Nephron (organoid): ENCODE measurements at regions not wholly inside any gene's neighbourhood (a gene's known extent, or its start where the extent isn't known, plus 50 kb on each side); places are given as distances from the start of the nearest gene placed in this dataset.
A peak's percentile ranks its signal among the peaks of the same experiment; 100 is the strongest.

Source experiments
- H3K27ac Mint-ChIP-seq, 3 experiments: 2 replicates each; pipeline ENCODE4 v1.8.0; 2020; ENCODE audit warnings: mixed read lengths in 3 of 3, mild to moderate bottlenecking in 2 of 3, moderate library complexity in 1 of 3
- H3K27me3 Mint-ChIP-seq: 2 replicates; pipeline ENCODE4 v1.8.0; 2021; ENCODE audit warnings: low read depth, mild to moderate bottlenecking, moderate library complexity, mixed read lengths
- H3K36me3 Mint-ChIP-seq: 2 replicates; pipeline ENCODE4 v1.8.0; 2020; ENCODE audit warnings: low read depth, mixed read lengths
- H3K4me1 Mint-ChIP-seq: 2 replicates; pipeline ENCODE4 v1.8.0; 2020; ENCODE audit warnings: mixed read lengths
- H3K4me3 Mint-ChIP-seq, 3 experiments: 2 replicates each; pipeline ENCODE4 v1.8.0; 2020; ENCODE audit warnings: mild to moderate bottlenecking in 3 of 3, mixed read lengths in 3 of 3, moderate library complexity in 2 of 3
- H3K9me3 Mint-ChIP-seq: 2 replicates; pipeline ENCODE4 v1.8.0; 2020; ENCODE audit warnings: mixed read lengths
- TF ChIP-seq, protein P1 (sequence below), 3 experiments: fragments of 200-600 bp; sonication (generic); IDR thresholded peaks; one replicate each; pipeline ENCODE4 v1.5.0; 2021; ENCODE audit warnings: antibody characterized with exemption in 3 of 3; ENCODE audit not compliant: unreplicated experiment in 3 of 3

DNA sequence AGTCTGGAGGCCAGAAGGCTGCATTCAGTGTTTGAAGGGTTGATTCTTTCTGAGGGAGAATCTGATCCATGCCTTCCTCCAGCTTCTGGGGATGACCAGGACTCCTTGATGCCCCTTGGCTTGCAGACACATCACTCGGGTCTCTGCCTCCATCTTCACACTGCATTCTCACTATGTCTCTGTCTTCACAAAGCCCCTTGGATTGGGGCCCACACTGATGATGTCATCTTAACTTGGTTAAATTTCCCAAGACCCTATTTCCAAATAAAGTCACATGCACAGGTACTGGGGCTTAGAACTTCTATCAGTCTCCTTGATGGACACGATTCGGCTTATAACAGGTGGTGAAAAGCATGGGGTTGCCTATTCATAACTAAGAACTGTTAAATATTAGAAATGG lies 112.1 kb upstream of the MYOCD start:
- H3K9me3 Mint-ChIP-seq: no peaks in the 10 kb centered on the region
- H3K27me3 Mint-ChIP-seq: peaks cover 8% of the 10 kb centered on the region
- TF ChIP-seq, protein P1, sequence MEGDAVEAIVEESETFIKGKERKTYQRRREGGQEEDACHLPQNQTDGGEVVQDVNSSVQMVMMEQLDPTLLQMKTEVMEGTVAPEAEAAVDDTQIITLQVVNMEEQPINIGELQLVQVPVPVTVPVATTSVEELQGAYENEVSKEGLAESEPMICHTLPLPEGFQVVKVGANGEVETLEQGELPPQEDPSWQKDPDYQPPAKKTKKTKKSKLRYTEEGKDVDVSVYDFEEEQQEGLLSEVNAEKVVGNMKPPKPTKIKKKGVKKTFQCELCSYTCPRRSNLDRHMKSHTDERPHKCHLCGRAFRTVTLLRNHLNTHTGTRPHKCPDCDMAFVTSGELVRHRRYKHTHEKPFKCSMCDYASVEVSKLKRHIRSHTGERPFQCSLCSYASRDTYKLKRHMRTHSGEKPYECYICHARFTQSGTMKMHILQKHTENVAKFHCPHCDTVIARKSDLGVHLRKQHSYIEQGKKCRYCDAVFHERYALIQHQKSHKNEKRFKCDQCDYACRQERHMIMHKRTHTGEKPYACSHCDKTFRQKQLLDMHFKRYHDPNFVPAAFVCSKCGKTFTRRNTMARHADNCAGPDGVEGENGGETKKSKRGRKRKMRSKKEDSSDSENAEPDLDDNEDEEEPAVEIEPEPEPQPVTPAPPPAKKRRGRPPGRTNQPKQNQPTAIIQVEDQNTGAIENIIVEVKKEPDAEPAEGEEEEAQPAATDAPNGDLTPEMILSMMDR (IDR thresholded peaks at IDR 0.05; ENCODE audit: unreplicated experiment in 3 of 3): no peak
- no peak overlapping the region for H3K4me3 Mint-ChIP-seq
- no peaks in the 10 kb centered on the region for H3K36me3 Mint-ChIP-seq
- peaks cover 16% of the 10 kb centered on the region for H3K4me1 Mint-ChIP-seq
- no peak overlapping the region for H3K27ac Mint-ChIP-seq

DNA sequence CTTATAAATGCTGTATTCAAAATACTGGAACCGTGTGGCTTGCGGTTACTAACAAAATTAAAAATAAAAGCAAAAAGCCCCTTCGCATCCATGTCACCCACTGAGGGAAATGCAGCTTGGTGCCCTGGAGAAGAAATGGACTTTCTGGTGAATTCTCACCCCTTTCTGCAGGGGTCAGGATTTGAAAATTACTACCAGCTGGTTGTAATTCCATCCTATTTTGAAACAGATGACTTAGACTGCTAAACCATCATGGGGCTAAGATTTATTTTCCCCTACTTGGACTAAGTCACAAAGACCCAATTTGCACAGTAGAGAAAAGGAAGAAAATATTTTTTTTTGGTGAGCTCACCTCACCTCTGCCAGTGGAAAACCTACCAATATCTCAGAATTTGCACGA lies 111.4 kb upstream of the MYOCD start:
- Mint-ChIP-seq H3K4me1 (peaks cover 10% of the 10 kb centered on the region), H3K4me3 (no peak overlapping the region), H3K27me3 (peaks cover 3% of the 10 kb centered on the region), H3K27ac (peak overlapping the region in 1 of 3 experiments; percentile 51), H3K36me3 (no peaks in the 10 kb centered on the region), H3K9me3 (no peaks in the 10 kb centered on the region)
- TF ChIP-seq, protein P1 (IDR thresholded peaks at IDR 0.05; ENCODE audit: unreplicated experiment in 3 of 3): no peak

DNA sequence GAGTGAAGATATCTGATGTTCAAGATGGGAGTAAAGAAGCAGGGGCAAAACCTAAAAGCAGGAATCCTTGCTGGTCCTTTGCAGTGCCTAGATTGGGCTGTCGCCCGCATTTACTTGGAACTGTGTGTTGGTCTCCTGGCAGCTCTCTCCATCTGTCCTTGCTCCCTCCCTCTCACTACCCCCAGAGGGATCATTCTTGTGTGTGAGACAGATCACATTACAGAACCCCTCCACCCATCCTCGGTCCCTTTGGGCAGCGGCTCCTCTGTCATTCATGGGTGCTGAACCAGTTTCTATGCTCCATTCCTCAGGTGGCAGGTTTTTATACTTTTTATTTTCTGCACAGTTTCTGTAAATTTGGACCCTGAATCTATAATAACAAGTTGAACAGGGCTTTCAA lies 99.4 kb upstream of the MYOCD start:
- H3K27me3 Mint-ChIP-seq: peaks cover 17% of the 10 kb centered on the region
- H3K27ac Mint-ChIP-seq: peak overlapping the region in 2 of 3 experiments; percentile 20 to 28
- H3K9me3 Mint-ChIP-seq: peaks cover 3% of the 10 kb centered on the region
- H3K36me3 Mint-ChIP-seq: no peaks in the 10 kb centered on the region
- no peak overlapping the region for H3K4me3 Mint-ChIP-seq
- TF ChIP-seq, protein P1 (IDR thresholded peaks at IDR 0.05; ENCODE audit: unreplicated experiment in 3 of 3): no peak
- H3K4me1 Mint-ChIP-seq: peaks cover 21% of the 10 kb centered on the region

- no peaks in the 10 kb centered on the region for H3K36me3 Mint-ChIP-seq
- peaks cover 21% of the 10 kb centered on the region for H3K4me1 Mint-ChIP-seq
- peak overlapping the region in 1 of 3 experiments; percentile 53 for H3K27ac Mint-ChIP-seq
- peaks cover 3% of the 10 kb centered on the region for H3K9me3 Mint-ChIP-seq
- H3K27me3 Mint-ChIP-seq: peaks cover 17% of the 10 kb centered on the region
- no peak overlapping the region for H3K4me3 Mint-ChIP-seq
- TF ChIP-seq, protein P1 (IDR thresholded peaks at IDR 0.05; ENCODE audit: unreplicated experiment in 3 of 3): no peak
Observed at GRCh38 chr17:12567077-12568053, 98.3 kb upstream of the MYOCD start.

GRCh38 chr17:12568358-12569251 lies 97.1 kb upstream of the MYOCD start:
- H3K27me3 Mint-ChIP-seq: peaks cover 12% of the 10 kb centered on the region
- peaks cover 21% of the 10 kb centered on the region for H3K4me1 Mint-ChIP-seq
- H3K27ac Mint-ChIP-seq: peak overlapping the region in 1 of 3 experiments; percentile 25
- H3K4me3 Mint-ChIP-seq: no peak overlapping the region
- H3K9me3 Mint-ChIP-seq: peaks cover 3% of the 10 kb centered on the region
- H3K36me3 Mint-ChIP-seq: no peaks in the 10 kb centered on the region
- TF ChIP-seq, protein P1 (IDR thresholded peaks at IDR 0.05; ENCODE audit: unreplicated experiment in 3 of 3): no peak
